HuH-7.5 (cell line): ENCODE measurements at regions not wholly inside any gene's neighbourhood (a gene's known extent, or its start where the extent isn't known, plus 50 kb on each side); places are given as distances from the start of the nearest gene placed in this dataset.
"Not testable (repeated sequence)": the region's sequence is repeated elsewhere in the genome, so short reads cannot be mapped to it uniquely, and the experiment has no call there.

Experiments used
- DNase-seq: peaks from one replicate; pipeline ENCODE4 v3.0.0; 2011; ENCODE audit warnings: low spot score

GRCh38 chr6:43884652-43885022 is 114.6 kb downstream of the VEGFA start:
- DNase-seq = no peak

GRCh38 chr6:43883847-43884651 is 114.0 kb downstream of the VEGFA start:
- no peak for DNase-seq

- not testable (repeated sequence) for DNase-seq
Measured at GRCh38 chr6:43882690-43883448, 112.9 kb downstream of the VEGFA start.

- no peak for DNase-seq
Measured at GRCh38 chr6:43880236-43881137, 110.5 kb downstream of the VEGFA start.

GRCh38 chr6:43879722-43880121 is 109.7 kb downstream of the VEGFA start:
- no peak for DNase-seq

- DNase-seq = no peak
Measured at GRCh38 chr6:43878823-43879495, 108.9 kb downstream of the VEGFA start.

- no peak for DNase-seq
Measured at GRCh38 chr6:43878127-43878634, 108.2 kb downstream of the VEGFA start.

GRCh38 chr6:43877463-43878126 is 107.6 kb downstream of the VEGFA start:
- DNase-seq = no peak

- DNase-seq = no peak
Measured at GRCh38 chr6:43877036-43877435, 107.0 kb downstream of the VEGFA start.

- DNase-seq = no peak
Measured at GRCh38 chr6:43876602-43877001, 106.6 kb downstream of the VEGFA start.

GRCh38 chr6:43875849-43876572 is 106.0 kb downstream of the VEGFA start:
- no peak for DNase-seq

GRCh38 chr6:43874814-43875590 is 105.0 kb downstream of the VEGFA start:
- DNase-seq = no peak

GRCh38 chr6:43873806-43874714 is 104.0 kb downstream of the VEGFA start:
- DNase-seq = no peak

- no peak for DNase-seq
Measured at GRCh38 chr6:43871933-43872332, 101.9 kb downstream of the VEGFA start.

GRCh38 chr6:43871284-43871683 is 101.3 kb downstream of the VEGFA start:
- DNase-seq = no peak

- DNase-seq = no peak
Measured at GRCh38 chr6:43870660-43871061, 100.7 kb downstream of the VEGFA start.

GRCh38 chr6:43869792-43870659 is 100.0 kb downstream of the VEGFA start:
- DNase-seq = no peak
